GM18505 (cell line): ENCODE measurements at regions not wholly inside any gene's neighbourhood (a gene's known extent, or its start where the extent isn't known, plus 50 kb on each side); places are given as distances from the start of the nearest gene placed in this dataset.

Experiments
- ATAC-seq: cut with Tn5 transposase; IDR thresholded peaks from one replicate; pipeline ENCODE4 v1.9.1; 2021; ENCODE audit not compliant: unreplicated experiment
- POLR2A ChIP-seq: IDR thresholded peaks from 4 replicates; pipeline ENCODE4 v1.6.1; 2011; ENCODE audit warnings: borderline replicate concordance; ENCODE audit not compliant: insufficient read depth, insufficient read length; ENCODE audit errors: extremely low read depth

DNA sequence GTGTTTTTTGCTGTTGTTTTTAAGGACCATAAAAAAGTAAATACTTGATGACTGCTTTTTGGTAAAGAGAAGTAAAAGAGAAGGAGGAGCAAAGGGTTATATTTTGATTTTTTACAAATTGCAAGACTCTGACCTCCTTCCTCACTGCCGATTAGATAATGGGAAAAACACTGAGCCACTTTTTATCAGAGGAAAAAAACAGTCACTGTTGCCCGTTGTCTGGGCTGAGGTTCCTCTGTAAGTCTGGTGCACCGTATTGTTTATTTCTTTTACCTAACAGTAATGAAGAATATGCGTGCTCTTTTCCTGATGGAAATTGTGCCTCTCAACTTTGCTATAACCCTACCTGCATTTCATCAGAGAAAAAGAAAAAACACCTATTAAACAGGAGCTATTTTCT is 178.7 kb upstream of the EMCN start:
- no peak for ATAC-seq
- no peak for TF ChIP-seq POLR2A

DNA sequence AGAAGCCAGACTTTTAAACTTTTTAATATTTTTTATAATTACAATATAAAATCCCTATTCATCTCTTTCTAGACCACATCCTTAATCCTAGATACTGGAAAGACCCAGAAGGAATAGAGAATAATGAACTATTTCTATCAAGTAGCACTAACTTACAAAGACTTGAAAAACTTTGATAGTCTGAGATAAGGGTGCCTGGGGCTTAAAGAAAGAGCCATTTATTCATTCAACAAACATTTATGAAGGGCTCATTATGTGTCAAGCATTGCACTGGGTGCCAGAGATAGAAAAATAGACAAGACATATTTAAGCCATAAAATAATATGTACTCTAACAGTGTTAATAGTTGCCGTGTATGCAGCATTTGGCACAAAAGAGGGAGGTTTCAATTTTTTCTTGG is 178.0 kb upstream of the EMCN start:
- no peak for ATAC-seq
- no peak for TF ChIP-seq POLR2A

DNA sequence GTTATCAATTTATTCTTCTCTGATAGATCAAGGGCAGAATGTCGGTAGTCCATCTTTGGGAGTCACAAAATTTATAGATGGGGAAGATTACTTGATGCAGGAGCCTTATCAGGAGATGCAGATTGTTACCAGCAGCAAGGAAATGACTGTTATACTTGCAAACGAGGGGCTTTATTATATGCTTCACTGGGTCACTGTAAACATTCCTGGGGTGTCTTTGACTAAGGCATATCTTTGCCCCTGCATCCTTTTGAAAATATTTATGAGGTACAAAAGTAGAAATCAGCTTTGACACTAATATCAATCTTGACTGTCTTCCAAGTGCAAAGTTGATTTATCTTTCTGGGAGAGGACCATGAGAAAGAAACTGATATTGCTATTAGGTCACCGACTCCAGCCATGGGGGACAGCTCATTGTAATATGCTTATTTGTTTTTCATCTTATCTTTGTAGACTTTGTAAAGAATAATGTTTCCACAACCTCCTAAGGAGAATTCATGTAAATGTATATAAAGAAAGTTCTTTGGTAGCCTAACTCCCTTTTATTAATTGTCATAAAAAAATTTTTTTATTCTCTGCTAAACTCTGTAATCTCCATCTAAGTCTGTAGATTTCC is 177.3 kb upstream of the EMCN start:
- no peak for ATAC-seq

DNA sequence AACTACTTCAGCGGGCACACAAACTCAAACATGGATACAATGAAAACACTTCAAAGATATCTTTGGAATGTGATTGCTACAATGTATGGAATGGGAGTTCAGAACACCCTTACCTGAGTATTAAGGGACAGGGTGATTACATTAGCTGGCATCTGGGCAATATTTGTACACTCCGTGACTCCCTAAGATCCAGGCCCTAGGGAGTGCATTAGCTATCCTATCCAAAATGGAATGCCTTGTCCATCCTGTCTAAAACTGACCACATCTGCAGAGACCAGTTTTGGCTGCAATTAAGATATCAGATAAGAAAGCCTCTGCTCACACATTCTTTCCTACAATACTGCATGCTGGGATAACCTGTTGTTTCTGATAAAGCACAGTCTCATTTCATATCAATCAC is 176.6 kb upstream of the EMCN start:
- no peak for ATAC-seq
- no peak for TF ChIP-seq POLR2A

More for the DNA sequence above, 177.3 kb upstream of the EMCN start:
- TF ChIP-seq POLR2A = no peak

DNA sequence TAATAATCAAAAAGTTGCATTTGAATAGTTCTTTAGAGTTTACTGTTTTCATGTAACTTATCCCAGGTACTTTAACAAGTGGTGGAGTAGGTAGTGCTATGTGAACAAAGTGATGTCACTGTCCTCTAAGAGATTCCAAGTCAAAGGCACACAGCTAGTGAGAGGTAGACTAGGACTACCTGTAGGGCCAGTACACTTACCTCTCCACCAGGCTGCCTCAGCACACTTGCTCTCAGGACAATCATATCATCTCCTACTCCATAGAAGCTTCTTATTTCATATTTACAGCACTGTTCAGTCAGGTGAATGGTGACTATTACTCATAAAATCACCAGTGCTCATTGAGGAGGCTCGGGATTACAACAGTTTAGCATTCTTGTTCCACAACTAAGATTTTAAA is 173.0 kb upstream of the EMCN start:
- no peak for ATAC-seq
- no peak for TF ChIP-seq POLR2A

DNA sequence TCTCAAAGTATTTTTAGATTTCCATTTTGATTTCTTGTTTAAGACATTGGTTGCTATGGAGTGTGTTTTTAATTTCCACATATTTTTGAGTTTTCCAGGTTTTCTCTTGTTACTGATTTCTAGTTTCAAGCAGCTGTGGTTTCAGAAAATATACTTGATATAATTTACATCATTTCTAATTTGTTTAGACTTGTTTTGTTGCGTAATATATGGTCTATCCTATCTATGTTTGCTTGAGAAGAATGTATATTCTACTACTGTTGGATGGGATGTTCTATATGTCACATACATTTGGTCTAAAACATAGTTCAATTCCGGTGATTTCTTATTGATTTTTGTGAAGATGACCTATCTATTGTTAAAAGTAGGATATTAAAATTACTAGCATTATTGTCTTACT is 170.5 kb upstream of the EMCN start:
- TF ChIP-seq POLR2A = no peak
- no peak for ATAC-seq

DNA sequence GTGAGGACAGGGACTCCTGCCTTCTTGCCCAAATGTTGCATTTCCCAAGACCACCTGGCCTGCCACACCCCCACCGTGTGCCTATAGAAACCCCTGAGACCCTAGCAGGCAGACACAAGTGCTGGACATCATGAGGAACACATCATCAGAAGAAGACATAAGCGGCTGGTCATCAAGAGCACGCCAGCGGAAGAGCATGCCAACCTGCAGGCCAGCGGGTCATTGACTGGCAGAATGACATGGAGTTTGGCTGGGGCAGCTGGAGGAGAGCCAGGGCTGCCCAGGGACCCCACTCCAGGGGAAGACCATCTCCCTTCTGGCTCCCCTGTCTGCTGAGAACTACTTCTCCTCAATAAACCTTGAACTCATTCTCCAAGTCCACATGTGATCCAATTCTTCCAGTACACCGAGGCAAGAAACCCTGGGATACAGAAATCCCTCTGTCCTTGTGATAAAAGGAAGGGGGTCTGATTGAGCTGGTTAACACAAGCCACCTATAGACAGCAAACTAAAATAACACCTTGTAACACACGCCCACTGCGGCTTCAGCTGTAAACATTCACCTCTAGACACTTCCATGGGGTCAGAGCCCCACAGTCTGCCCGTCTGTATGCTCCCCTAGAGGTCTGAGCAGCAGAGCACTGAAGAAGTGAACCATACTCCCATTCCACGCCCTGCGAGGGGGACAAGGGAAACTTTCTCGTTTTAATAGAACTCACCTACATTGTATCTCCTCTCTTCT is 164.8 kb upstream of the EMCN start:
- no peak for TF ChIP-seq POLR2A
- ATAC-seq = no peak

DNA sequence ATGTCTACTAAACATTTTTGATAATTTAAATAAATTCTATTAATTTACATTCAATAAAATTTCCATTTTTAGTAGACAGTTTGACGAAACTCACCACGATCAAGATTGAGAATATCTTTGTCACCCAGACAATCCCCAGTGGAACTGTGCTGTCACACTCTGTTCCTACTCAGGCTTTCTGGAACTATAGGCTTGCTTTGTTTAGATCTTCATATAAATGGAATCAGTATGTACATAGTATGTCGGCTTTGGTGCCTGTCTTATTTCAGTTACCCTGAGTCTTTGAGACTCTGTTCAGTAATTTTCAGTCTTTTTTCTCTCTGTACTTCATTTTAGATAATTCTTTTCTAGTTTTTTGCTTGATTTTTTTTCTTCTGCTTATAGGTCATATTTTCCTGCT is 163.5 kb upstream of the EMCN start:
- TF ChIP-seq POLR2A = no peak
- no peak for ATAC-seq

DNA sequence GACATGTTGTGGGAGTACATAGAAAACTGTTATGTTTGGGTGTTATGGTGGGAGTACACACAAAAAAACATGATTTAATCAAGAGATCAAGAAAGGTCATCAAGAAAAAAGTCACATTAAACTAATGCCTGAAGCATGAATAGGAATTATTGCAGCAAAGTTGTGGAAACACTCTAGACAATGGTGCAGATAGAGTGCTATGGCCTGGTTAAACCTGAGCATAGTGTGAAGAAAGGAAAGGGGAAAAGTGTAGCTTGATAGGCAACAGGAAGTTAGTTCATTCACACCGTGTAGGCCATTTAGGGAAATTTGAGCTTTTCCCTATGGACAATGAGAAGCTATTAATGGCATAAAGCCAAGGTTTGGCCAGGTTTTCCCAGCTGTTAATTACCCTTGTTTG is 162.1 kb upstream of the EMCN start:
- ATAC-seq = no peak
- no peak for TF ChIP-seq POLR2A

DNA sequence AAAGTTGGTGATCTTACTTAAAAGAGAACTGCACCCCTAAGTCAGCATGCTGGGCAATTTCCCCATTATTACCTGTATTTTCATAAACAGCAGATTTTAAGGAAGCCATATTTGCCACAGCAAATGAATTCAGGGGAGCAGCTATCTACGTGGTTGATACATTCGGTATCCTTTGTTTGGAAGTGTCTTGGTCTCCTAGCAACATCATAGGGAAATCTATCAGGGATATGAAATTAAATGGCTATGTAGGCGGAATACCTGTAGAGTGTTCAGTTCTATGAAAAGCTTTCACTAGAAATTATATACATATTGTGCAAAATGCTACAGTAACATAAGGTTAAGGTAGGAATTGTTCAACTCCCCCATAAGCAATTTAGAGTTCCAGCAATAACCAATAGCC is 157.2 kb upstream of the EMCN start:
- TF ChIP-seq POLR2A = no peak
- ATAC-seq = no peak

DNA sequence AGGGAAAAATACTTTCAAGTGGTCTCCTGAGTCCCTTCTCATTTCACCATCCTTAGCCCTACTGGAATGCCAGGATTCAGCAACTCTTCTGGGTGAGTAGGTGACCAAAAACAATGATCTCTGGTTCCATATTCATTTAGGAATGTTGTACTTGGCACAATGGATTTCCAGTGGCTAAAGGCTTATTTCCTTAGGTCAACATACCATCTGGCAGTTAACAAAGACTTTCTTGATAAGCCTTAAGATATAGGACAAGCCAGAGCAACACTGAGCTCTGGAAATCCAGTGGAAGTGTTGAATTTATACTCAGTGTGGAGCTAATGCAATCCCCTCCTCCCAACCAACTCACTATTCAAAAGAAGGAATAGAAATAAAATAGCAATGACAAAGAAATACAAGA is 139.4 kb upstream of the EMCN start:
- no peak for TF ChIP-seq POLR2A
- no peak for ATAC-seq

DNA sequence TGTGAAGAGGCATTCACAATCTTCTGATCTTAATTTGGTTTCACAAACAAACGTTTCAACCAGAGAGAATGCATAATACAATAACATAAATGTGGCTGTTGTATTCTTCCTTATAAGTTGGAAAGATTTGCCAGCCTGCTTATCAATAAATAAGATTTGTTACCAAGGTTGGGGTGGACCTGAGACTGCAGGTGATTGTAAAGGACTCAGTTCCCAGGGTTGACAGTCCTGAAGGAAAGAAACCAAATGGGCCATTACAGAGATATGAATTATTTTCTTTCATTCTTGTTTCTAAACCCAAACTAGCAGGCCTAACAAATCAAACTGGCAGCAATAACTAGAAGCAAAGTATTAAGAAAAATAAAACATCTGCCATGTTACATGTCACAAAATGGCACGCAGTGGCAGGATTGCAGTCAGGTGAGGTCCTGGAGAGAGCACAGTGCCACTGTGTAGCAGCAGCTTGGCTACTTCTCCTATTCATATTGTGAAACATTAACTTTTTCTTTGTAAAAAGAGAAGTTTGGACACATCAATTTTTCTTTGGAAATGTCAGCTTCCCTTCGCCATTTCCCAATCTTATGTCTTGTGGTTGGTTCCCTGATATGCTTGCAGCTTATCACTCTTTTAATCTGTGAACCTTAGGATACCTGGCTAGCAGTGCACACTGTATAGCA is 133.8 kb upstream of the EMCN start:
- no peak for TF ChIP-seq POLR2A
- ATAC-seq = no peak

DNA sequence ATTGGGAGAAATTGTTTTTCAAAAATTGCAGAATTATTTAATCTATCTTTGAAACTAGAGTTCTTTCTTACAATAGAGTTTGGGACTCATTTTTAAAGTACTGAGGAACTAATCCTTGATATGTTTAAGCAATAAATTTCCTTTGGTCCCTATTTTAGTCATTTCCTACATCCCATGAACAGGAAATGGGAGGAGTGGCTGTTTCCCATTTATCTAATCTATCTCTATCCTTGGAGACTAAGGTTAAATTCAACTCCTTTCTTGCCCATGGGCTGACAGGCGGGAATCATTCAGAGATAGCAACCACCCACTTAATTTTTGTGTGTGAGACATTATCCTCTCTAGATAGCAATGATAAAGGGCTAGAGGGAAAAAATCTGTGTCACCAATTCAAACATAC is 131.6 kb upstream of the EMCN start:
- no peak for ATAC-seq
- TF ChIP-seq POLR2A = no peak

DNA sequence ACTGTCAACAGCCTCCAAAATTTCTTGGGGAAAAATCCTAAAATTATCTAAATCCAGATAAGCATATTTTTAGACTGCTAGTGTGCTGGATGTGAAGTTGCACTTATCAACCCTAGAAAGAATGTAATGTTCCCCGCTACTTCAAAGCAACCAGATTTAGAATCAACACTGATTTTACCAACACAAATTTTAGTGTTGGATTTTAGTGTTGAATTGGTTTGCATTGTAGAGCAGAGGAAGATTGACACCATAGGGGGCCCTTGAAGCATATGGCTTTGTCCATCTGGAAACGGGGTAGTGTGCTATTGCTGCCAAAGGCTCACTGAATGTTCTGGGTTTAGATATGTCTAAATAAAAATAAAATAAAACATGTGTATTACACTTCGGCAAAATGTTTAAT is 126.3 kb upstream of the EMCN start:
- TF ChIP-seq POLR2A = no peak
- no peak for ATAC-seq

DNA sequence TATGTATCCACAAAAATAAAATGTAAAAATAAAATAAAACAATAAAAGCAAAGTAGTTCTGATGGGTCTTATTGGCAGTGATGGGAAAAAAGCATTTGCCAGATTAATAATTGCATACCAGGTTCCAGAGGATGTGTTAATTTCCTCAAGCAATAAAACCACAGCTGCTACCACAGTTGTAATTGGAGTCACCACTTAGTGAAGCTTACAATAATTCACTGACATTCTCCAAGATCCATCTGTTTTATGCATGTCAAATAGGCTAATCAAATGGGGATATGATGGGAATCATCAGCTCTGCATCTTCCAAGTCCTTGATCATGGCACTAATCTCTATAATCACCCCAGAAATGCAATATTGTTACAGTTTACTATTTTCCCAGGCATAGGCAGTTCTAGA is 123.5 kb upstream of the EMCN start:
- no peak for TF ChIP-seq POLR2A
- ATAC-seq = no peak

DNA sequence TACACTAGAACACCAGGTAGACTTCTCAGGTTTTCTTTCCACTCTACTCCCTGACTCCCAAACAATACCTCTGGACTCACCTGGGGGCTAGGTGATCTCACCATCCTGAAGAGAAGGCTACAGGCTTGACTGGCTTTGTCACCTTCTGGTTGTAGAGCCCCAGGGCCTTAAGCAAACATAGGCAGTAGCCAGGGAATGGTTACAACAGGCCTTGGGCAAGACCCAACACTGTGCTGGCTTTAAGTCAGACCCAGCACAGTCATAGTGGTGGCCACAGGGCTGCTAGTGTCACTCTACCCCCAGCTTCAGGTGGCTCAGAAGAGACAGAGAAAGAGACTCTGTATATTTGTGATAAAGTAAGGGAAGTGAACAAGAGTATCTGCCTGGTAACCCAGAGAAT is 118.1 kb upstream of the EMCN start:
- TF ChIP-seq POLR2A = no peak
- no peak for ATAC-seq
